Ovary (tissue), 3 donors: ENCODE measurements at regions not wholly inside any gene's neighbourhood (a gene's known extent, or its start where the extent isn't known, plus 50 kb on each side); places are given as distances from the start of the nearest gene placed in this dataset.

Experiments
- CTCF ChIP-seq, 3 donors: fragments of 450-650 bp in 2 of 3; fragments of 200-600 bp in 1 of 3; IDR thresholded peaks; one replicate each; pipeline versions ENCODE4 v1.5.1 to v1.8.0; 2016 to 2022; ENCODE audit warnings: antibody characterized with exemption in 3 of 3, mild to moderate bottlenecking in 1 of 3
- EP300 ChIP-seq: sonication (generic); formaldehyde crosslinking; IDR thresholded peaks from one replicate; pipeline ENCODE4 v1.6.1; 2017; ENCODE audit warnings: antibody characterized with exemption
- POLR2A ChIP-seq: fragments of 450-650 bp; IDR thresholded peaks from one replicate; pipeline ENCODE4 v1.6.1; 2017; ENCODE audit warnings: antibody characterized with exemption, mild to moderate bottlenecking, moderate library complexity
- donor health status: DM: no; HTN: no; CAD: no.

DNA sequence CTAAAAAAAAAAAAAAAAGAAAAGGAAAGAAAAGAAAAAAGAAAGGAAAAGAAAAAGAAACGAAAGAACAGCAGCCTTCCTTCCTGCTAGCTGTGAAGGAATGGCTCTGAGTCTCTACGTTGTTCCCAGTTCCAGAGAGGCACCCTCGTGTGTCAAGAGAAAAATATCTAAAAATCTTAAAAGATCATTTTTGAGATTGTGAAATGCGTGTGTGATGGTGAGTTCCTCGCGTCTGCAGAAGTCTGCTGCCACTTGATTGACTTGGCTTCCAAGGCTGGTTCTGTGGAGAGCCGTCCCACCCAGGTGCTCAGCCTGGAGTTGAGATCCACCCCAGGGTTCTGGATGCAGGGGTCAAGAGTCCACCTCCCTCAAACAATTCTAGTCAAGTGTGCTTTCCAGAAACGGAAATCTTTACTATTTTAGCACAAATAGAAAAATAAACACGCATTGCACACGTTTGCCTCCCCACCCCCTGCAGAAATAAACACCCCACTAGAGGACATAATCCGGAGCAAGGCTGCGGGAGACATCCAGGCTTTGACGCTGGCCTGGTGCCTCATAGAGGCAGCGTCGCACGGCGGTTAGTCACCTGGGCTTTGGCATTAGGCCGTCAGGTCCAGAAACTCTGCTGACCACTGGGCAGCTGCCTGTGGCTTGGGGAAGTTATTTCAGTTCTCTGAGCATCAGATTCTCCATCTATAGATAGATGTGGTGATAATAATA, 265.4 kb downstream of the FAM43A start:
- TF ChIP-seq CTCF (IDR thresholded peaks at IDR 0.05) (no peak), POLR2A (no peak), EP300 (no peak)
